NCI-H1694 (cell line): ENCODE measurements at regions not wholly inside any gene's neighbourhood (a gene's known extent, or its start where the extent isn't known, plus 50 kb on each side); places are given as distances from the start of the nearest gene placed in this dataset.

Experiments
- DNase-seq: peaks from one replicate; lab custom pipeline; 2025; lab: John Stamatoyannopoulos, UW

DNA sequence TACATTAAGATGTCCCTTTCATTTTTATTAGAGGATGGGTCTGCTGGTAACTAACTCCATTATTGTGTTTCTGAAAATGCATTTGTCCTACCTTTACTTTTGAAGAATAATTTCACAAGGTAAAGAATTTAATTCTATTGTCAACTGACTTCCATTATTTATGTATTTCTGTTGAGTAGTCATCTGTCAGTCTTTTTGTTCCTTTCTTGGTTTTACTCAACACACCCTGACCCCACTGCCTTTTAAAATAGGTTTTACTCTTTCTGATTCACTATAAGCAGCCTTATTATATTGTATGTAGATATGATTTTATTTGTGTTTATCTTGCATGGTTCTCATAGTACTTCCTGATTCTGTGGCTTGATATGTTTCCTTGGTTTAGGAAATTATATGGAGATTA, 237.5 kb downstream of the TGFB2 start:
- no peak for DNase-seq

DNA sequence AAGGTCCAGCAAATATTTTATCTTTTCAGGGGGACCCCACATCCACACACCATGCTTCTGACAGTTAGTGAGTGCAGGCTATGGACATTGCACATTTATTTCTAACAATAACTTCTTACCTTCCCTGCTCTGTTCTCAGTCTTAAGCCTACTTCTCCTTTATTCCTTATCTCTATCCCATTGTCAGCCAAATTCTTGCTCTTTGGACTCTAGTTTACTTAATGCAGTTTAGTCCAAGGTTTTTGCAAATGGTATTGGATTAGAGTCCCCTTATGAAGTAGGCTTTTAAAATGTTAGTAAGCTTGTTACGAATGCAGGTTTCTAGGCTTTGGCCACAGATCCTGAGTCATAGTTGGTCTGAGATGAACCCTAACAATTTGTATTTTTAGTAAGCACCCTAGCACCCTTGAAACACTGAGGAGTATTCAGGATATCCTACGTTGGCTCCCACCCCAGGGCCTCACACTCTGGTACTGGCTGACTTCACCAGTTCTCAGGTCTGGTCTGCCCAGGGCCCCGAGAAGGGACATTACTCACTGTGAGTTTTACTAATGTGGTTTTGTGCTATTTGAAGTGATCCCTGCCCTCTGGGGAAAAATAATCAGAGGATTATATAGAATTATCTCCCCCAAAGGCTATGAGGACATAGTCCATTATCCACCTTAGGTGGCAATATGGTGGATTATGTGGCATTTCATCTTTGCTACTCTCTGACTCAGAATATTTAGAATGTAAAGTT, 239.5 kb downstream of the TGFB2 start:
- no peak for DNase-seq

DNA sequence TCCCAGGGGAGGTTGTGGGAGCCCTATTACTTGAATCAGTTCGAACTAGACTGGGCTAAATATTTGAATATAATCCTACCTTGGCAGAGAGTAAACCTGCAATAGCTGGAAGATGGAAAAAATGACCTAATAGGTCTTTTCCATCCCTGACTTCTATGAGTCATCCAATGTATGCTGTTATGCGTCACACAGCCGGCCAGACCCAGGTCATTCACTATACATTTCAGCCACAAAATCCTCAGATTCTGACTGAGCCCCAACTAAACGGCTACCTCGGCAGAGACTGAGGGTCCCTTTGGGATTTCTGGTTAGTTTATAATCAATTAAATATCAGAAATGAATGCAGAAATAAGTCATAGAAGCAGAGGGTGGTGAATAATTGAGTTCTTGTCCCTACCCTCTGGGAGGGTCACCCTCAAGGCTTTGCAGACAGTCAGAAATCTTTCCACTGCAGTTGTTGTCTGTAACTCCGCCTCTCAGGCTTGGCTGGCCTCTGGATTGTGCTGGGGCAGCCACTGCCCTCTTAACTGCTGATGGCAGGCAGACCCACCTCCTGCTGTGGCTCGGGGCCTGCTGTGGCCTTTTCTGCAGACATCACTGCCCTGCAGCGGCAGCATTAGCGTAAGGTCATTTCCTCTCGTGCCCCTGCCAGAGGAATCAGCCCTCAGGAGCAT, 240.5 kb downstream of the TGFB2 start:
- DNase-seq: no peak

DNA sequence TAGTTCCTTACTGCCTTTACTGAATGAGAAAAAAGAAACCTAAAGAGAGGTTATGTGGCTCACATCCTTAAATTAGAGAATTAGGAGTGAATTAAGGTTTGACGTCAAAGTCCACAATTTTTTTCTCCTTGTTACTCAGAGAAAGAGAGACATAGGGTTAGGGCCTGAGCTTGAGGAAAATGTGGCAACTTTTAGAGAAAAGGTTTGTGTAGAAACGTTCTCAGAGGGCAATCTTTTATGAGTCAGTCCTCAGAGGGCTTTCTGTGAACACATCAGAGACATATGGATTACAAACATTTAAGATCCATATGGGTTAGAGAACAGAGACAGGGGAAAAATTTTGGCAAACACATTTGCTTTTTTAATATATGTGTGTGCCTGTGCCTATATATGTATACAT, 242.8 kb downstream of the TGFB2 start:
- no peak for DNase-seq

DNA sequence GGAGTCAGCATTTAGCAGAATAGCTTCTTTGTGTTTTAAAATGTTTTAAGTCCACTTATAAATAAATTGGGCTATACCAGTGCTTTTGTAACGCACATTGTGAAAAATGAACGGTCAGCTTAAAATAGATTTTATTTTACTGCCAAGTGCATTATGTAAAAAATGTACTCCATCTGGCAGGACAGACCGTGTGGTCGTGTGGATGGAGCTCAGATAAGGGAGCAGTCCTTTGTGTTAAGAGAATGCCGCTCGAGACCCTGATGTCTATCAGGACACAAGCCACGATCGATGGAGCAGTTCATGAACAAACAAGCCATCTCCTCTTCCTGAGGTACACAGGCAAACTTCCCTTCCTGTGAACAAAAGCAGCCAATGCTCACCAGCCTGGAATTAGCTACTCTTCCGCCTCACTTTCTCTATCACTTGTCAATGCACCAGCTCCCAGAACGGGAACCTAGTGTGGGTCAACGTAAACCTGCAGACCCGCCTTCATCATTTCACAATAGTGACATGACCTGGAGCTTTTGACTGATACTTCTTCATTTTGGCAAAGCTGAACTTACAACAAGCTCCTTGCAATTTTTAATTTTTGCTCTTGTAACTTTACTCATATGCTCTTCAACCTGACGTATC, 243.5 kb downstream of the TGFB2 start:
- DNase-seq: no peak

DNA sequence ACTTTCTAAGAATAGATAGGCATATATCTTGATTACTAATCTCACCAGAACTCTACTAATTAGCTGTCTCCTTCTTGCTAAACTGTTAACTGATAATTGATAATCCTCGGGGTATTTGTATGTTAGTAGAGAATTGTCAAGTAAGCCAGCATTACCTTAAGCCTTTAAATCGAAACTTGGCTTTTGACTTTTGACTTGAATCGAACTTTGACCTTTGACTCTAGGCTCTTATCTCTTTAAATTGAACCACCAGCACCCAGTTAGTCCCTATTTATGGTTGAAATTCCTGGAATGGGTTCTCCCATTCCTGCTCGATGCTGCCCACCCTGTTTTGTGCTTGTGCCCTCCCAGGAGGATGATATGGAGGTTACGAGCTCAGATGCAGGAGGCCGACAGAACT, 244.4 kb downstream of the TGFB2 start:
- DNase-seq: no peak

DNA sequence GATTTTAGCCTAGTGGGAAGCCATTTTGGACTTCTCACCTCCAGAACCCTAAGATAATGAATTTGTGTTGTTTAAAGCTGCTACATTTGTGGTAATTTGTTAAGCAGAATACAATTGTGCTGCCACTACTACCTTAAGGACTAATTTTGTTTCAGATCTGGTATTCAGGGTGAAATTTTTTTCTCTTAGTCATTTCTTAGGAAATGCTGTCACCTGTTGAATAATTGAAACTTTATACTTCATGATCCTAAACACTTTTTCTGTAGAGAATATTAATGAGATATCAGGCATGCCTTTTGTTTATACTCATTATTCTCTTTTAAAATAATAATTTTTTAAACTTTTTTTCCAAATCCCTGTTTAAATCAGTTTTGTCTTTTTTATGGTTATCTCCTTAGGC, 246.8 kb downstream of the TGFB2 start:
- no peak for DNase-seq

DNA sequence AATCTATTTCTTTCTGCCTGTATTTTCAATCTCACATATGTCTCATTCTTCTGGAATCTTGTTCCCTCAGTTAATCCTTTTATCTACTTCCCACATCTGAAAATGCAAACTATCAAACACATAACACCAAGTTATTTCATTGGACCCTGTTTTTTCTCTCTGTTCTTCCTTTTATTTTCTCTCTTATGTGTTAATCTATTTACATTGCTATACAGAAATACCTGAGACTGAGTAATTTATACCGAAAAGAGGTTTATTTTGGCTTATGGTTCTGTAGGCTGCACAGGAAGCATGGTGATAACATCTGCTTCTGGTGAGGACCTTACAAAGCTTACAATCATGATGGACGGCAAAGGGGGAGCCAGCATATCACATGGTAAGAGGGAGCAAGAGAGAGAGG, 247.6 kb downstream of the TGFB2 start:
- no peak for DNase-seq

DNA sequence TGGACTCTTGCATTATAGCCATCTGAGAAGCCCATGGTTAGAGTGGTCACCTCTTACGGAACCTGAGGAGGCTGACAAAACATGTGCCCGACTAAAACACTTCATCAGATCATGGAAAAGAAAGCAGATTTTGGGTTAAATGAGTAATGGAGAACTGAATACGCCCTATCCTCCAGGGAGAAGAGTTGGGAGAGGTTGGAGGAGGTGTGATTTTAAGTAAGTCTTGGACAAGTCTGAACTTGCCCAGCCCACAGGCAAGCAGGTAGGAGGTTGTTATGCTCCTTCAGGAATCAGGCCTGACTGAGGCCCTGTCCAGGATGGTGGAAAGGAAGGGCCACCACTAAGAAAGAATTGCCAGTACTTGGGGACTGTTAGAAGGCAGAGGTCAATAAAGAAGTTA, 255.8 kb downstream of the TGFB2 start:
- no peak for DNase-seq

DNA sequence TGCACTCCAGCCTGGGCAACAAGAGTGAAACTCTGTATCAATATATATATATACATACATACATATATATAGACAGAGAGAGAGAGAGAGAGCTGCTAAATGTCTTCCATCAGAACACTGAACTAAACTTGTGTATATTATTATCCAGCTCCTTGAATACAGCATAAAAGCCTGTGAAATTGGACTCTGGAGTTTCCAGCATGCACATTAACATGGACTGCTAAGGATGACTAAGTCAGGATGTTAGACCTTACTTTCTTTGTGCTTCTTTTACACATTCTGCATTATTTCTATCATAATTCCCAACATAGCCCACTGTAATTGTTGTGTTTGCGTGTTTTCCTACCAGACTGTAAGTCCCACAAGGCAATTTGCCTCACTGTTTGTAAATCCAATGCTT, 259.1 kb downstream of the TGFB2 start:
- DNase-seq: no peak

DNA sequence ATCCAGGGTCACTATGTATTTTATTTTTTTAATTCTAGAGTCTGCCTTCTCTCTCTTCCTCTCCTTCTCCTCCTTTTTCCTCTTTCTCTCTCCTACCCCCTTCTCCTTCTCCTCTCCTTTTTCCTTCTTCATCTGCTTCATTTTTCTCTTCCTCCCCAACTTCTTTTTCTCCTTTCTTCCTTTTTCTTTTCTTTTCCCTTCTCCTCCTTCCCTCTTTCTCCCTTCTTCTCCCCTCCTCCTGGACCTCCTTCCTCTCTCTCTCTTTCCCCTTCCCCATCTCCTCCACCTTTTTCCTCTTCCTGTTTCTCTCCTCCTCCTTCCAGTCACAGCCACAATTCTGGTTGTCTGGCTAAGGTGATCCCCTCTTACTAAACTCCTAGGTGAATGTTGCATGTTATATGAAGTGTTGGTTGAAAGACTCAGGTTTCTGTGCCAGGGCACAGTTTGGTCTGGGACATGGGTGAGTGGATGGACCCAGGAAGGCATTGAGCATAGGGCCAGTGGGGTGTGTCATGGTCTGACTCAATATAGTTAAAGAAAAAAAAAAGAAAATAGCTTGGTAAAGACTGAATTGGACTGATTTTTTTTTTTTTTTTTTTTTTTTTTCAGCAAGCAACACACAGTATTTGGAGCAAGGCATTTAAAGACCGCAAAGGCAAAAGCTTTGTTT, 266.9 kb downstream of the TGFB2 start:
- no peak for DNase-seq

DNA sequence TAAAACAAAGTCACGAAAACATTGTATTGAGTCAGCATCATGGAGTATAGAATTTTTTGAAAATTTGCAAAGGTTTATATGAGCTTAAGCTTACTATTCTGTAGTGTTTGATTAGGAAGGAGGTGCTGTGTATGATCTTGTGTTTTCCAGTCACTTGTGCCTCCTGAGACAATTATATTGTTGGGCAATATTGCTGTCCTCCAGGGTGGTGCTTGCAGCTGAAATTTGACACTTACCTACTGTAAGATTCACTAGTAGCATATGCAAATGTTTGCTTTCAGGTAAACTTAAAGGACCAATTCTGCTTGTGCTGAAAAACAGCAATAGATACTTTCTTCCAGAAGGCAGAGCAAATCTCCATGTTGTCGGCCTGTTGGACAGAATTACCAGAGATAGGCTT, 268.0 kb downstream of the TGFB2 start:
- DNase-seq: no peak

DNA sequence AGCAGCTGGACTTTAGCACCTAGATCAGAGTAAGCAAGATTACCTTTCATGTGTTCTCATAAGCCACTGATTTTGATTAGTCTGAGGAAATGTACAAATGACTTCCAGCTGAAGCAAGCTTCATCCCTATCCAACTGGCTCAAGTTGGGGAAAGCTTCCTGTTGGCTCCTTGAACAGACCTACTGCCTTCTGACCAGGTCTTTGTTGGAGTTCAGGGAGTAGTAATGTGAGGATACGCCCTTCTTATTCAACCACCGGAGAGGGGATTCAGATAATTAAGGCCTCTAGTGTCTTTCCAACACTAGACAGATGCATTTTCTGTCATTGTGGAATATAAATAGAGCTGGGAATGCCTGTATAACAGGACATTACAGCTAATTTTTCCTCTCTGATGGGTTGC, 268.9 kb downstream of the TGFB2 start:
- DNase-seq: no peak

DNA sequence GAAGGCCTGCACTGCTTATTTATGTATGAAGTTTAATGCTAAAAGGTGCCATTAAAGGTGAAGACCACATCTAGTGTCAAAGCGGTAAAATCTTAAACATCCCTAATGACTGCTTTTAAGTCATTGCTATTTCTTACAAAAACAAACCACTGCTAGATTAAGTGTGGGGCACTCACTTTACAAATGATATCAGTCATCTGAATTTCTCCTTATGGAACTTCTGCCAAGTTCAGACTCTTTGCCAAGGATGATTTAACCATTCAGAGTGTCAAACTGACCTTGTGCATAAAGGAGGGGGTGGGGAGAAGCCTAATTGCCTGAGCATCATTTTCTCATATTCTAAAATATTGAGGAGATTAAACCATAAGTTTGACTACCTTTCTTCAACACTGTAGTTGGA, 271.5 kb downstream of the TGFB2 start:
- DNase-seq: no peak

DNA sequence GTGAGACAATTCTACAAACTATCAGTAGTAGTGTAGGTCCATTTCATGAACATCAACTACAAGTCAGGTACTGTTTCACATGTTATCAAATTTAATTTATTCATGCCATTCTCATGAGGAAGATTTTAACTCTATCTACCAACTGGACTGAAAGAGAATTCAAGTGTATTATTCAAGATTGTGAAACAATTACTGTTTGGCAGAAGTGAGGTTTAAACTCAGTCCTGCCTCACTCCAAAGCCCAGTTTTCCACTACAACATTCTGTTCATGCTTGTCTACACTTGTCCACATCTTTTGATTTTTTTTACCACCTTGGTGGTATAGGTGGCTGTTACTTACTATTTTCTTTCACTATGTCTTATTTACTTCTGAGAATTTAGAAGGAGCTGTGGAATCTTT, 272.9 kb downstream of the TGFB2 start:
- DNase-seq: no peak

DNA sequence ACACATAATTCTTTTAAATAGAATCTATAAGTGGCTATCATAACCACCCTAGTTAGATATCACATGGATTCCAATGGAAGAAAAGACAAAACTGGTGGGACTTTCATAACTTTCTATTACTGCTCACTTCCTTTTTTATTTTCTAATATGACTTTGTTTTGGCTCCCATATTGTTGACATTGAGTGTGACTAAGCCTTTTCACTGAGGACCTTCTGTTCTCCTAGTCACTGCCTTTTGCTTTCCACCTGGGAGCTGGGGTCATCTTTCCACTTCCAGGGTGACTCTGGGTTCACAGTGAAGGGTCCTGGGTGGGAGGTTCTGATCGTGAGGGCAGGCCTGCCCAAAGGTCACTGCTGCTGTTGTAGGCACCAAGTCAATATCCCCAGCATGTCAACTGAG, 275.8 kb downstream of the TGFB2 start:
- DNase-seq: no peak

DNA sequence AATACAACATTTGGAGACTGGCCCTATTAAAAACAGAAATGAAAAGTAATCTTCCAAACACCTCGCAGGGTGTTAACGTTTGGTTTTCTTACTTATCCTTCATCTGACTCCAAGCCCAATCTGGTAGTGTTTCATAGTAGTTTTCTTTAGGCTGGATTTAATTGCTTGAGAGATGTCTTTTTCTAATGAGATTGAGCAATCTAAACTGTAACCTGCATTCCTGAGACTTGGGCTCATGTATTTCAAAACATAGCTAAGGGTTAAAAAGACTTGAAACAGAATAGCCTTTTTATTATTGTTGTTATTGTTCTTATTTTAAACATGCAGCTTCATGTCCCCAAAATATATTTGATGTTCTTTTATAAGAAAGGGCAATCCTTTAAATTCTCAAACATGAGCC, 278.9 kb downstream of the TGFB2 start:
- DNase-seq: no peak

DNA sequence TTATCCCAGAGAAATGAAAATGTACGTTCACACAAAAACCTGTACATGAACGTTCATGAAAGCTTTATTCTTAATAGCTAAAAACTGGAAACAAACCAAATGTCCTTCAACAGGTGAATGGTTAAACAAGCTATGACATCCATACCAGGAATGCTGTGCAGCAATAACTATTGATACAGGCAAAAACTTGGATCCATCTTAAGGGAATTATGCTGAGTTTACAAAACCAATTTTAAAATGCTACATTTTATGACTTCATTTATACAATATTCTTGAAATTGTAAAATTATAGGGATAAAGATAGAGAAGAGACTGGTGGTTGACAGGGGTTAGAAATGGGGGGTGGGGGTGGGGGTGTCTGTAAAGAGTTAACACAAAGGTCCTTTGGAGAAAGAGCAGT, 280.3 kb downstream of the TGFB2 start:
- DNase-seq: no peak

DNA sequence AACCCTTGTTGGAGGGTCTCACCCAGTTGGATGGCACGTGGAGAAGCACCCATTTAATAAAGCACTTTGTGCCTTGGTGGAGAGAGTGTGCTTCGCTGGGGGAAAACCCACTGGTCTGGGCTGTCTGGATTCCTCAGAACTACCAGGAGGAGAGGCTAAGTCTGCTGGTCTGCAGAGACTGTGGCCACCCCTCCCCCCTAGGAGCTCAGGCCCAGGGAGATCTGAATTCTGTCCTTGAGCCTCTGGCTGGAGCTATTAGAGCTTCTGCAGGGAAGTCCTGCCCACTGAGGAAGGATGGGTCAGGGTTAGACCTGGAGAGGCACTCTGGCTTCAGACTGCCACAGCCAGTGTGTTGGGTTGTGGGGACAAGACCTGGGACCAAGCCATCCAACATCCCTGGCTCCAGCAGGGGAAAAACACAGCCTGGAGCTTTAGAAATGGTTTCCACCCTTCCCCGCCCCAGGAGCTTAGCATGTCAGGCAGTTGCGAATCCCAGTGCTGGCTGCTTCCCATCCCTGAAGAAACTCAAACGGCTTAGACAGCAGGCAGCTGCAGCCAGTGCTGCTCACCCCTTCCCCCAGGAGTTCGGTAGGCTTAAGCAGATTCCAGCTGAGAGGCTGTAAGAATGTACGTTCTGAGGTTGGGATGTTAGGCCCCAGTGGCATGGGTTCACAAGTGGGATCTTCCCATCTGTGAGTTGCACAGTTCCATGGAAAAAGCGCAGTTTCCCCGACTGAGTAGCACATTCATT, 288.3 kb downstream of the TGFB2 start:
- DNase-seq: no peak

DNA sequence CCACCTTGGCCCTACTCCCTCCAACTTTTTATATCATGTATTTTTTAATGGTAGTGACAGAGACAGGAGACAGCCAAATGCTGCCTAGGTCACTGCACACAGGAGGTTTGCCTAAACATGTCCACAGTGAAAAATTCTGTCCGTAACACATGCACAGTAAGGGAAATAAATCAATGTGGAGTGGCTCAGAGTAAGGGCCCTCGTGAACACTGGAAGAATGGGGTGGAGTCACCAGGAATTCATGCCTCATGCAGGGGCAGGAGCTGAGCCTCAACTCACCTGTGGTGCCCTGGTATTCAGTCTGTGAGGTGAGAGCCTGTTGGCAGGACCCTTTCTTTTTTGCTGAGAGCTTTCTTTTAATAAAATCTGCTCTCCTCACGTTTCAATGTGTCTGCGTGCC, 289.1 kb downstream of the TGFB2 start:
- no peak for DNase-seq

DNA sequence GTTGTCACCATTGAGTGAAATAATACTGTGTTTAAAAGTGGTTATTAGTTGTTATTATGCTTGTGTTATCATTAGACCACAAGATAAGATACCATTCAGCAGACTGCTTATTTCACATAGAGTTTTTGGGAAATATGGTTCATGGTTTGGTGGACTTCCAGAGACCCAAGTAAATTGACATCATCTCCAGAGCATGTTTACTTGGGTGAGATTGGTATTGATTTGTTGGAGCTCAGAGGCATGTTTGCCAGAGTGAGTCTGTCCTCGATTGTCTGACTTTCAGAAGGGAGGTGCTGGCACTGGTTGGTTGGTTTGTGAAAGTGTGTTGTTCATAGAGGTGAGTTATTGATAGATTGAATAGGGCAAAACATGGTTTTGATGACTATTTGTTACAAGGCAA, 291.4 kb downstream of the TGFB2 start:
- no peak for DNase-seq

DNA sequence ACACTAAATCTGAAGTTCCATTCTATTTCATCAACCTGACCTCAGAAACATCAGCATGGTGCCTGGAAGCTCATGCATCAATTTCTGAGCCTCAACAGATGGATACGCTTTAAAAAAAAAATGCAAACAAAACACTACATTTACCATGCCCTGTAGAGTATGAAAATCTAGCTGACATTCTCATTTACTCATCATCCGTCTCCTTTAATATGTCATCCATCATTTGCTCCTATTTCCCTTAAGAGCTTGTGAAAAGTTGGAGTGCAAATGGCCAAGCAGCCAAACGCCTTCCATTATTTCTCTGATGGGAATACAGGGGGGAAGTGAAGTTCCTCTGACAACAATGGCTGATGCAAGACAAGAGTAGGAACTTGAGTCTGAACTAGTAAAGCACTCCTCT, 295.0 kb downstream of the TGFB2 start:
- no peak for DNase-seq
